Neural progenitor cell (in vitro differentiated cells): ENCODE measurements at regions not wholly inside any gene's neighbourhood (a gene's known extent, or its start where the extent isn't known, plus 50 kb on each side); places are given as distances from the start of the nearest gene placed in this dataset.

Experiments
- CTCF ChIP-seq: fragments of 200-600 bp; sonication (generic); IDR thresholded peaks from 2 replicates; pipeline ENCODE4 v1.5.1; 2017; ENCODE audit warnings: antibody characterized with exemption, mild to moderate bottlenecking
- EZH2 ChIP-seq: fragments of 200-600 bp; sonication (generic); IDR thresholded peaks from 2 replicates; pipeline ENCODE4 v1.6.1; 2017; ENCODE audit warnings: antibody characterized with exemption, mild to moderate bottlenecking, moderate library complexity

GRCh38 chr2:221948076-221948475 lies 350.7 kb downstream of the PAX3 start:
- TF ChIP-seq CTCF (no peak), EZH2 (no peak)
